ENCODE measurements at regions not wholly inside any gene's neighbourhood (a gene's known extent, or its start where the extent isn't known, plus 50 kb on each side); places are given as distances from the start of the nearest gene placed in this dataset.

GRCh38 chr3:132874701-132875100, 152.5 kb upstream of the NPHP3 start:
- TF ChIP-seq CTCF (IDR thresholded peaks at IDR 0.05) (no peak), POLR2AphosphoS5 (IDR thresholded peaks at IDR 0.05) (no peak), POLR2A (IDR thresholded peaks at IDR 0.05) (no peak), EP300 (IDR thresholded peaks at IDR 0.05) (no peak)

All from sigmoid colon (tissue), 4 donors.